ENCODE measurements at regions not wholly inside any gene's neighbourhood (a gene's known extent, or its start where the extent isn't known, plus 50 kb on each side); places are given as distances from the start of the nearest gene placed in this dataset.

- POLR2A ChIA-PET: no interaction called here
- peaks cover 25% of the 10 kb centered on the region for H3K27me3 ChIP-seq (ENCODE audit: control insufficient read depth, insufficient read depth, low read length)
- DNase-seq (ENCODE audit: low read depth): no peak
- no peak overlapping the region for H3K4me3 ChIP-seq (ENCODE audit: low read depth, low read length)
- no peaks in the 10 kb centered on the region for H3K36me3 ChIP-seq (ENCODE audit: control insufficient read depth, insufficient read depth, low read length)
- no peak for TF ChIP-seq CTCF (IDR thresholded peaks at IDR 0.05; ENCODE audit: insufficient read depth, low read depth, low read length)
- CTCF ChIA-PET: interaction anchor here (0.7 to 13.5 kb wide), 5 partner anchors 8 to 242 kb away, joined by 3 to 245 read pairs (median 3); no protein-coding TSS in a partner anchor
Observed at GRCh38 chr10:69710008-69710888, 80.2 kb downstream of the FAM241B start.

- Histone ChIP-seq H3K36me3 (ENCODE audit: control insufficient read depth, insufficient read depth, low read length) (no peaks in the 10 kb centered on the region), H3K4me3 (ENCODE audit: low read depth, low read length) (no peak overlapping the region), H3K27me3 (ENCODE audit: control insufficient read depth, insufficient read depth, low read length) (peaks cover 22% of the 10 kb centered on the region)
- no peak for DNase-seq (ENCODE audit: low read depth)
- no peak for TF ChIP-seq CTCF (IDR thresholded peaks at IDR 0.05; ENCODE audit: insufficient read depth, low read depth, low read length)
- ChIA-PET CTCF (interaction anchor here (1.2 to 13.5 kb wide), 3 partner anchors 15 to 68 kb away, joined by 3 to 245 read pairs (median 5); no protein-coding TSS in a partner anchor), POLR2A (interaction anchor here (0.6 kb wide), 1 partner anchor 92 kb away, joined by 8 read pairs; no protein-coding TSS in a partner anchor)
Observed at GRCh38 chr10:69712342-69712741, 82.3 kb downstream of the FAM241B start.

GRCh38 chr10:69714572-69714971 lies 84.5 kb downstream of the FAM241B start:
- H3K36me3 ChIP-seq (ENCODE audit: control insufficient read depth, insufficient read depth, low read length): no peaks in the 10 kb centered on the region
- no peak for TF ChIP-seq CTCF (IDR thresholded peaks at IDR 0.05; ENCODE audit: insufficient read depth, low read depth, low read length)
- no peak overlapping the region for H3K4me3 ChIP-seq (ENCODE audit: low read depth, low read length)
- POLR2A ChIA-PET: no interaction called here
- DNase-seq (ENCODE audit: low read depth): no peak
- peaks cover 16% of the 10 kb centered on the region for H3K27me3 ChIP-seq (ENCODE audit: control insufficient read depth, insufficient read depth, low read length)
- CTCF ChIA-PET: interaction anchor here (0.6 to 13.5 kb wide), 11 partner anchors 9 to 200 kb away, joined by 3 to 245 read pairs (median 6); no protein-coding TSS in a partner anchor

GRCh38 chr10:69715156-69715898 lies 85.3 kb downstream of the FAM241B start:
- no peak for TF ChIP-seq CTCF (IDR thresholded peaks at IDR 0.05; ENCODE audit: insufficient read depth, low read depth, low read length)
- ChIA-PET CTCF (interaction anchor here (0.7 to 13.5 kb wide), 21 partner anchors 10 to 234 kb away, joined by 3 to 245 read pairs (median 6); no protein-coding TSS in a partner anchor), POLR2A (interaction anchor here (0.5 kb wide), 1 partner anchor 206 kb away, joined by 6 read pairs; no protein-coding TSS in a partner anchor)
- Histone ChIP-seq H3K27me3 (ENCODE audit: control insufficient read depth, insufficient read depth, low read length) (peaks cover 10% of the 10 kb centered on the region), H3K36me3 (ENCODE audit: control insufficient read depth, insufficient read depth, low read length) (no peaks in the 10 kb centered on the region), H3K4me3 (ENCODE audit: low read depth, low read length) (no peak overlapping the region)
- DNase-seq (ENCODE audit: low read depth): no peak
